Heart left ventricle (tissue), 13 donors: ENCODE measurements at regions not wholly inside any gene's neighbourhood (a gene's known extent, or its start where the extent isn't known, plus 50 kb on each side); places are given as distances from the start of the nearest gene placed in this dataset.

Experiments used
- CTCF ChIP-seq, 12 donors: fragments of 200-600 bp; sonication (generic) in 4 of 12; IDR thresholded peaks; one replicate each; pipeline versions ENCODE4 v1.5.0 to v1.8.0; 2018 to 2022; ENCODE audit warnings: antibody characterized with exemption in 12 of 12, mild to moderate bottlenecking in 5 of 12
- POLR2A ChIP-seq, 2 donors: fragments of 450-650 bp; IDR thresholded peaks; one replicate each; pipeline ENCODE4 v1.6.1; 2017; ENCODE audit warnings: antibody characterized with exemption in 2 of 2, mild to moderate bottlenecking in 2 of 2, moderate library complexity in 2 of 2
- donor health status: ischemic (EF 13 %, LVEDD 7.1; RV severe dilation, severe dysfunction).
- donor health status: DM: no; HTN: yes; CAD: no.
- donor health status: DM: no; HTN: no; CAD: no.
- donor health status: ischemic (EF 25% LVEDD 6.9; RV normal size, moderate dysfunction).
- donor health status: ischemic (EF 25% LVEDD 5.7; RV mildly dilated, moderate dysfunction).
- donor health status: ischemic (EF 35%, LVEDD 5.7; RV mildly dilated, moderate dysfunction).
- donor health status: nonischemic (EF 11% LVEDD 7.7; RV severe dilation, severe dysfunction).
- donor health status: DM: yes; HTN: yes; CAD: no.
- donor health status: PGD.
- donor health status: ischemic (EF 29% LVEDD 5.4; RV normal size, mild dysfunction).
- donor health status: nonischemic (EF 23%, LVEDD 6.1; RV moderate dilation, normal function).

GRCh38 chr12:22808860-22809259, 183.9 kb downstream of the ETNK1 start:
- TF ChIP-seq CTCF (IDR thresholded peaks at IDR 0.05), result no peak
- TF ChIP-seq POLR2A (IDR thresholded peaks at IDR 0.05), result no peak
